Nephron (organoid): ENCODE measurements at regions not wholly inside any gene's neighbourhood (a gene's known extent, or its start where the extent isn't known, plus 50 kb on each side); places are given as distances from the start of the nearest gene placed in this dataset.

Source experiments
- H3K27ac Mint-ChIP-seq, 3 experiments: 2 replicates each; pipeline ENCODE4 v1.8.0; 2020; ENCODE audit warnings: mixed read lengths in 3 of 3, mild to moderate bottlenecking in 2 of 3, moderate library complexity in 1 of 3
- H3K27me3 Mint-ChIP-seq: 2 replicates; pipeline ENCODE4 v1.8.0; 2021; ENCODE audit warnings: low read depth, mild to moderate bottlenecking, moderate library complexity, mixed read lengths
- H3K36me3 Mint-ChIP-seq: 2 replicates; pipeline ENCODE4 v1.8.0; 2020; ENCODE audit warnings: low read depth, mixed read lengths
- H3K4me1 Mint-ChIP-seq: 2 replicates; pipeline ENCODE4 v1.8.0; 2020; ENCODE audit warnings: mixed read lengths
- H3K4me3 Mint-ChIP-seq, 3 experiments: 2 replicates each; pipeline ENCODE4 v1.8.0; 2020; ENCODE audit warnings: mild to moderate bottlenecking in 3 of 3, mixed read lengths in 3 of 3, moderate library complexity in 2 of 3
- H3K9me3 Mint-ChIP-seq: 2 replicates; pipeline ENCODE4 v1.8.0; 2020; ENCODE audit warnings: mixed read lengths
- CTCF ChIP-seq, 3 experiments: fragments of 200-600 bp; sonication (generic); IDR thresholded peaks; one replicate each; pipeline ENCODE4 v1.5.0; 2021; ENCODE audit warnings: antibody characterized with exemption in 3 of 3; ENCODE audit not compliant: unreplicated experiment in 3 of 3

DNA sequence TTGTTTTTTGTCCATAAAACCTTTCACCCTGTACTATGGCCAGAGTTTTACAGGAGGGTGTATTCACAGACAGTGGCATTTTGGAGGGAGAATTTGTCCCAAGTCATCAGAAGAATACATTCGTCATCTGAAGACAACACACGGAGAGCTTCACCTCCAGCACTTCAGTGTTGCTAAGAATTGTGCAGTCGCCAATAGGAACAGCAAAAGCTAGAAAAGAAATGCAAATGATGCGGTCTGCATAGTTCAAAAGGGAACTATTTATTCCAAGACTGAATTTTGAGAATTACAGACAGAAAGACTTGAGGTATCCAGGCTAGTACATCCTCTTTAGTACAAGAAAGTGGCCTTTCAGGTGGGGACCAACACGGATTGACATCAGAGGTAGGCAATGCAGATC, 399.2 kb upstream of the KIF2A start:
- H3K4me1 Mint-ChIP-seq: no peaks in the 10 kb centered on the region
- H3K27ac Mint-ChIP-seq: no peak overlapping the region
- H3K9me3 Mint-ChIP-seq: peaks cover 2% of the 10 kb centered on the region
- no peaks in the 10 kb centered on the region for H3K36me3 Mint-ChIP-seq
- TF ChIP-seq CTCF (IDR thresholded peaks at IDR 0.05; ENCODE audit: unreplicated experiment in 3 of 3): no peak
- H3K4me3 Mint-ChIP-seq: no peak overlapping the region
- no peaks in the 10 kb centered on the region for H3K27me3 Mint-ChIP-seq

DNA sequence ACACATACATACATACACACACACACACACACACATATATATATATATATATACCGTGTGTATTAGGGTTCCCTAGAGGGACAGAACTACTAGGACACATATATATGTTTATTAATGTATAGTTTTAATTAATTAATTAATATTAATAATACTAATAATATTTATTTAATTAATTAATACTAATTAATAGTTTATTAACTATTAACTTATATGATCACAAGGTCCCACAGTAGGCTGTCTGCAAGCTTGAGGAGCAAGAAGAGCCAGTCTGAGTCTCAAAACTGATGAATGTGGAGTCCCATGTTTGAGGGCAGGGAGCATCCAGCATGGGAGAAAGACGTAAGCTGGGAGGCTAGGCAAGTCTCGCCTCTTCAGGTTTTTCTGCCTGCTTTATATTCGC, 398.0 kb upstream of the KIF2A start:
- H3K27me3 Mint-ChIP-seq: no peaks in the 10 kb centered on the region

GRCh38 chr5:61910771-61911170, 395.2 kb upstream of the KIF2A start:
- Mint-ChIP-seq H3K9me3 (peaks cover 13% of the 10 kb centered on the region), H3K27ac (no peak overlapping the region), H3K4me1 (no peaks in the 10 kb centered on the region), H3K27me3 (no peaks in the 10 kb centered on the region), H3K4me3 (no peak overlapping the region), H3K36me3 (no peaks in the 10 kb centered on the region)
- no peak for TF ChIP-seq CTCF (IDR thresholded peaks at IDR 0.05; ENCODE audit: unreplicated experiment in 3 of 3)

More for the DNA sequence above, 398.0 kb upstream of the KIF2A start:
- no peaks in the 10 kb centered on the region for H3K36me3 Mint-ChIP-seq
- H3K4me3 Mint-ChIP-seq: no peak overlapping the region
- H3K27ac Mint-ChIP-seq: no peak overlapping the region
- H3K4me1 Mint-ChIP-seq: no peaks in the 10 kb centered on the region
- no peak for TF ChIP-seq CTCF (IDR thresholded peaks at IDR 0.05; ENCODE audit: unreplicated experiment in 3 of 3)
- peaks cover 8% of the 10 kb centered on the region for H3K9me3 Mint-ChIP-seq

DNA sequence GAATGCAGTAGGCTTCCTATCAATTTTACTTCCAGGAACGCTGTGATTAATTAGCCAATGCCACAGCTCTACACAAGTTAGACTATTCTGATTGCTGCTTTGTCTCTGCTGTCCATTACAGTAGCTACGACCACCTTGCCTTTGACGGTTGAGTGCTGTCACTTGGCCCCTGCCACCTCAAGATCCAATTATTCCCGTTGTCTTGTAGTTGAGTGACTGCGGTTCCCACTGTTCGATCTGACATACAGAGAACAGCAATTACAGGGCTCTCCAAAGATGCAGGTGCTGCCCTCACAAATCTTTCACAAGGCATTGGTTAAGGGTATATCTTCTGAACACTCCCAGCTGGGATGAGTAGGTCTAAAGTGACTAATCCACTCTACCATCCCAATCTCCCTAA, 393.4 kb upstream of the KIF2A start:
- Mint-ChIP-seq H3K9me3 (peaks cover 13% of the 10 kb centered on the region), H3K27ac (no peak overlapping the region), H3K27me3 (peaks cover 3% of the 10 kb centered on the region), H3K4me1 (no peaks in the 10 kb centered on the region), H3K4me3 (no peak overlapping the region), H3K36me3 (no peaks in the 10 kb centered on the region)
- no peak for TF ChIP-seq CTCF (IDR thresholded peaks at IDR 0.05; ENCODE audit: unreplicated experiment in 3 of 3)

GRCh38 chr5:61915646-61916045, 390.4 kb upstream of the KIF2A start:
- Mint-ChIP-seq H3K4me3 (no peak overlapping the region), H3K27ac (no peak overlapping the region), H3K9me3 (peaks cover 11% of the 10 kb centered on the region), H3K36me3 (no peaks in the 10 kb centered on the region), H3K4me1 (no peaks in the 10 kb centered on the region), H3K27me3 (peaks cover 3% of the 10 kb centered on the region)
- no peak for TF ChIP-seq CTCF (IDR thresholded peaks at IDR 0.05; ENCODE audit: unreplicated experiment in 3 of 3)
